ENCODE measurements at regions not wholly inside any gene's neighbourhood (a gene's known extent, or its start where the extent isn't known, plus 50 kb on each side); places are given as distances from the start of the nearest gene placed in this dataset.
"Not testable (repeated sequence)": the region's sequence is repeated elsewhere in the genome, so short reads cannot be mapped to it uniquely, and the experiment has no call there.

DNA sequence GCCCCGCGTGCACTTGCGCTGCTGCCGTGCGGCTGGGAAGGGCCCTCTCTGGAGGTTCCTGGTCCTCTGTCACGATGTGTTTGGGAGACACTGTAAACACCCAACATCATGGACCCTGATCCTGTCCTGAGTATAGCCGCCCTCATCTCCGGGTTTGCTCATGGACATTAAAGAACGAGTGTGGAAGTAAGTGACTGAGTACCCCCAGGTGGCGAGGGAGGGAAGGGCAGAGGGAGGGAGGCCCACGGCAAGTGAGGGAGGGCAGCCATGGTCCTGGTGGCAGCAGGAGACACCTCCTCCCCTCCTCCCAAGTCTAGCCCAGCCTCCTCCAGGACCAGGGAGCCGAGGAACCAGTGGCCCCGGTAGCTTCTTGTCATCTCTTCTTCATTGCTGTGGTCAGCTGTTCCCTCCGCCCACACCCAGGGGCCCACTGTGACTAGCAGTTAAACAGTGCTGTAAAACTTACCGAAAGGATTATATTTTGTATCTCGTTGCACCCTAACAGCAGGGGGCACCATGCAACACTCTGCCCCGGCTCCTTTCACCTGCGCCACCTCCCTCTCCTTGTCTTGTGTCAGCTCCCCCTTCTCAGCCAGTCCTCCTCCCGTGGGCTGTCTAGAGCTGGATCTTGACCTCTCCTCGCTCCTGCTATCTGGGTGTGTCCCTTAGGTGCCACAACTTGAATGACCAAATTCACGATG is 566.5 kb upstream of the B3GAT1 start:
- DNase-seq, result no peak

- DNase-seq, result no peak
Observed at GRCh38 chr11:134976551-134976950, 564.5 kb upstream of the B3GAT1 start.

GRCh38 chr11:134975866-134976376 is 563.9 kb upstream of the B3GAT1 start:
- no peak for DNase-seq

DNA sequence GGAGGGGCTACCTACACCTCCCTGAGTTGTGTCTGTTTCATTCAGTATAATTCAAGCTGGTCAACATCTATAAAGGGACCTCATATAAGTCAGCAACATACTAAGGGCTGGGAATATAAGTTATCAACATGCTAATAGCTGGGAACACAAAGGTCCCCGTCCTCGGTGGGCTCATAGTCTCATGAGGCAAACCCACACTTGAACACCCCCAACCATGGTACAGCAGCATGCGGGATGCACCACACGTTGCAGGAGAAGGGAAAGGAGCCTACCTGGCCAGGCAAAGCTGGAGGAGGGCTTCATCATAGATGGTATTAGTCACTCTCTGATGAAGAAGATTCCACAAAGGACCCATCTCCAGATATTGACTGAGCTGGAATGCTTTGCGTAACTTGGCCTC is 561.8 kb upstream of the B3GAT1 start:
- no peak for DNase-seq

GRCh38 chr11:134971381-134971780 is 559.3 kb upstream of the B3GAT1 start:
- no peak for DNase-seq

GRCh38 chr11:134967746-134968145 is 555.7 kb upstream of the B3GAT1 start:
- no peak for DNase-seq

GRCh38 chr11:134961386-134961785 is 549.3 kb upstream of the B3GAT1 start:
- DNase-seq, result not testable (repeated sequence)

DNA sequence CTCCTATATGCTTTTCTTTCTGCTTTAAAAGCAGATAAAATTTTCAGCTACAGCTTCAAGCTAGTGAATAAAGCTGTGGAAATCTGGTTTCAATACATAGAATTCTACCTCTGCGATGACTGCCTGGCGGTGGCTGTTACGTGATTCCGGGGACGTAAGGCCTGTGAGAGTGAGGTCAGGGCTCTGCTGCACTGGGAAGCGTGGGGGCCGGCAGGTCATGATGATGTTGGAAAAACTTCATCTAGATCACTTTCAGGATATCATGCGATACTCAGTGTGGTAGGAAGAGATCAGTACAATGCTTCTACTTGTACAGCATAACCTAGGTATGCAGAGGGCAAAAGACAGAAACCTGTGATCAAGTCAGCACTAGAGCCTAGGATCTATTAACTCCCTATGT is 546.8 kb upstream of the B3GAT1 start:
- DNase-seq, result no peak

DNA sequence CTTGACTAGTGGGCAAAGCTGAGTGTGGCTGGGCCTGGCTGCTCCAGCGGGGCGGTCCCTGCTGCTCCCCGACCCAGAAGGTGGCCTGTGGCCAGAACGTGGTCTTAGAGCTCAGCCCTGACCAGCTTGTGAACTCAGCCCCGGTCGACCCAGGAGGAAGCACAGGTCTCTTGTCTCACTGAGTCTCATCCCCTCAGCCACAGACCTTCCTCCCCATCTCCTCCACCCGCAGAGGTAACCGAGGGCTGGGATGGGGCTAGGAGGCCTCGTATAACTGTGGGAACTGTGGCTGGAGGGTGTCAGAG is 546.2 kb upstream of the B3GAT1 start:
- no peak for DNase-seq

GRCh38 chr11:134957540-134958335 is 545.7 kb upstream of the B3GAT1 start:
- DNase-seq, result no peak

- DNase-seq, result no peak
Observed at GRCh38 chr11:134956450-134957210, 544.6 kb upstream of the B3GAT1 start.

DNA sequence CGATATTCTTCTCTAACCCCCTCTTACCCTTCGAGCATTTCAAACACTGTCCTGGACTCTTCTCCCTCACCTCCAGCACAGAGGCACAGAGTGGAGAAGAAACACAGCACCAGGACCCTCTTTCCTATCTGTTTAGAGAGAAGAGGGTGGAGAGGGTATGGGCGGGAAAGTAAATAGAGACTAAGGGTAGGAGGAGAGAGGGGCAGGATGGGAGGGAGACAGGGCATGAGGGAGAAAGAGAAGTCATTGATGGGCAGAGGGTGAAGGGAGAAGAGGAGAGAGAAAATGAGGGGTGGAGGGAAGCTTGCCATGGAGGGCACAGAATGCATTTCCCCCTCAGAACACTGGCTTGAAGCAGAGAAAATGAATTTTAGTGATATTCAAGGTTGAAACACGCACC is 543.9 kb upstream of the B3GAT1 start:
- not testable (repeated sequence) for DNase-seq

DNA sequence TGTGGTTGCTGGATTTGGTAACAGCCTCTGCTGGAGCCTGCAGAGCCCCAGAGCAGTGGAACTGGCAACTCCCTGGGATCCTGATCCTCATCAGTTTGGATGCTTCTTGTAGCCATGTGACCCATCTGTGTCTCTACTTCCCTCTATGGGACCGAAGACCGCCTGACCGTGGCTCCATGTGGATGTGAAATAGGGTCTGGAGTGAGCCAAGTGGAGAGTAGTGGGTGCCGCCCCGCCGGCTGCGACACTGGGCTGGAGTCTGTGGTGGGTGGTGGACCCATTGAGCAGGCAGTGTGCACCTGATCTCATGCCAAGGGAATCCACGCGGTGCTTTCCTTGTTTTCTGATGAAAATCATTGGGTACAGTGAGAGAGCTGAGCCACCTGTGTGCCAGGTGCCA is 543.2 kb upstream of the B3GAT1 start:
- no peak for DNase-seq

DNA sequence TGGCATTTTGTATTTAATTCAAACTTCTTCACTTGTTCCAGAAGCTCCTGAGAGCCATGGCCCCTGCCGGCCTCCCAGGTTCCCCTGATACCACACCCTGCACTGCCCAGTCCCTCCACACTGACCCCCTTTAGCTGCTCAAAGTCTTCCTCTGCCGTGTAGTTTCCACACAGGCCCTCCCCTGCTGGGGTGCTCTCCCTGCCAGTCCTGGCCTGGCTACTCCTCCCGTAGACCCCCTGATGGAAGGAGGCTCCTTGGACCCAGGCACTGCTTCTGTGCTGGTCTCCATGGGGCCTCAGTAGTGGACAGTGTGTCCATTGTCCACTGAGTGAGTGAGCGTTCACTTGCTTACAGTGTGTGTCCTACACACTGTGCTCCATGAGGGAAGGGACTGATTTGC is 542.4 kb upstream of the B3GAT1 start:
- DNase-seq, result not testable (repeated sequence)

- not testable (repeated sequence) for DNase-seq
Observed at GRCh38 chr11:134953417-134953970, 541.5 kb upstream of the B3GAT1 start.

- no peak for DNase-seq
Observed at GRCh38 chr11:134951305-134951700, 539.3 kb upstream of the B3GAT1 start.

DNA sequence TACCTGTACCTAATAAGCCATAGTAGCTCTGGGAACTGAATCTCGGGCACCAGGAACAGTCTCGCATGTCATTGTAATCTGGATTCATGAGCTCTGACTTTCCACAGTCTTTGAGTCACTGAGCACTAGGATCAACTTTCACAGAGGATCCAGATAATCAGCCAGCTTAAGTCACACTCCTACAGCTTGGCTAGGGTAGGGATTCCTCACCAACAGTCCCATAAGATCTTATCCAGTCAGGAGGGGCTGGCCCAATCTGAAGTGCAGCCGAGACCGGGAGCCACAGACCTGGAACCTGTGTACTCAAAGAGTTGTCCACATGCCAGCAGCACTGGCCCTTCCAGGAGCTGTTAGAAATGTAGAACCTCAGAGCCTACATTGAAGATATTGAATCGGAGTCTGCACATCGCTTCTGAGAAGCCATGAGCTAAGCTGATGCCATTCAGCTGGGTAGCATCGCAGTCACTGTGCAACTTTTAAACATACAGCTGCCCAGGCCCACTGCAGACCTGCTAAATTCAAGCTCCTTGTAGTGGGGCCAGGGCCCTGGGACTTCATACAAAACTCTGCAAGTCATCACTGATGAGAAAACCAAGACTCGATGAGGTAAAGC is 538.8 kb upstream of the B3GAT1 start:
- no peak for DNase-seq

- no peak for DNase-seq
Observed at GRCh38 chr11:134949121-134950090, 537.4 kb upstream of the B3GAT1 start.

- DNase-seq, result no peak
Observed at GRCh38 chr11:134947556-134947955, 535.5 kb upstream of the B3GAT1 start.

GRCh38 chr11:134945993-134946392 is 534.0 kb upstream of the B3GAT1 start:
- no peak for DNase-seq

- DNase-seq, result no peak
Observed at GRCh38 chr11:134944986-134945385, 532.9 kb upstream of the B3GAT1 start.

DNA sequence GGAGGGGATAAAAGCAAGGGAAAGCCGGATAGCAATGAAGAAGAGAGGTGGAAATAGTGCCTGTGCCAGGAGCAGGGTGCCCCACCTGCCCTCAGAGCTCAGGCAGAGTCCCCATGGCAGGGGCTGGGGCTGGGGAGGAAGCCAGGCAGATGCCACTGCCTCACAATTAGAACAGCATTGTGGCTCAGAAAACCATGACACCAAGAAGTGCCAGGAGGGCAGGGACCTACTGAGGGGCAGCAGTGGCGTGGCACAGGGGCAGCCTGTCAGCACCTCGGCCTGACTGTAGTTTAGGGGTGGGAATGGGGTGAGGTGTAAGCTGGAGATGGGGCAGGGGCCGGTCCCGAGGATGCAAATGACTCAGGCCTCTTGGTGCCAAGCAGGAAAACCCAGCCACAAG is 532.1 kb upstream of the B3GAT1 start:
- DNase-seq, result no peak
